ENCODE measurements at regions not wholly inside any gene's neighbourhood (a gene's known extent, or its start where the extent isn't known, plus 50 kb on each side); places are given as distances from the start of the nearest gene placed in this dataset.

GRCh38 chr17:27072885-27073284 lies 221.0 kb upstream of the WSB1 start:
- intact Hi-C loops (cut with micrococcal nuclease) = no loop called here
- Mint-ChIP-seq H3K27me3 (peaks cover 15% of the 10 kb centered on the region), H3K9me3 (no peaks in the 10 kb centered on the region), H3K4me3 (no peak overlapping the region), H3K27ac (no peak overlapping the region), H3K4me1 (no peaks in the 10 kb centered on the region), H3K36me3 (ENCODE audit: low read depth) (no peaks in the 10 kb centered on the region)
- ATAC-seq (ENCODE audit: low read depth) = no peak
- no peak for TF ChIP-seq CTCF (IDR thresholded peaks at IDR 0.05)
- DNase-seq = no peak
- ChIA-PET POLR2A (no interaction called here), CTCF (no interaction called here)

- Mint-ChIP-seq H3K4me3 (no peak overlapping the region), H3K27ac (no peak overlapping the region), H3K36me3 (ENCODE audit: low read depth) (no peaks in the 10 kb centered on the region), H3K27me3 (peaks cover 14% of the 10 kb centered on the region), H3K4me1 (no peaks in the 10 kb centered on the region), H3K9me3 (no peaks in the 10 kb centered on the region)
- DNase-seq (no peak), ATAC-seq (ENCODE audit: low read depth) (no peak)
- intact Hi-C loops (cut with micrococcal nuclease) = no loop called here
- ChIA-PET CTCF (no interaction called here), POLR2A (no interaction called here)
- no peak for TF ChIP-seq CTCF (IDR thresholded peaks at IDR 0.05)
Observed at GRCh38 chr17:27076814-27077213, 217.1 kb upstream of the WSB1 start.

GRCh38 chr17:27078296-27078695 lies 215.6 kb upstream of the WSB1 start:
- no peak for ATAC-seq (ENCODE audit: low read depth)
- Mint-ChIP-seq H3K9me3 (no peaks in the 10 kb centered on the region), H3K4me3 (no peak overlapping the region), H3K27ac (no peak overlapping the region), H3K27me3 (peaks cover 14% of the 10 kb centered on the region), H3K36me3 (ENCODE audit: low read depth) (no peaks in the 10 kb centered on the region), H3K4me1 (no peaks in the 10 kb centered on the region)
- POLR2A ChIA-PET = no interaction called here
- DNase-seq = no peak
- intact Hi-C loops (cut with micrococcal nuclease) = no loop called here
- TF ChIP-seq CTCF (IDR thresholded peaks at IDR 0.05) = no peak
- CTCF ChIA-PET = no interaction called here

- Mint-ChIP-seq H3K27me3 (peaks cover 14% of the 10 kb centered on the region), H3K4me3 (no peak overlapping the region), H3K27ac (no peak overlapping the region), H3K9me3 (no peaks in the 10 kb centered on the region), H3K4me1 (no peaks in the 10 kb centered on the region), H3K36me3 (ENCODE audit: low read depth) (no peaks in the 10 kb centered on the region)
- no peak for TF ChIP-seq CTCF (IDR thresholded peaks at IDR 0.05)
- ATAC-seq (ENCODE audit: low read depth) = no peak
- POLR2A ChIA-PET = no interaction called here
- CTCF ChIA-PET = no interaction called here
- no peak for DNase-seq
- intact Hi-C loops (cut with micrococcal nuclease) = no loop called here
Observed at GRCh38 chr17:27079660-27080059, 214.3 kb upstream of the WSB1 start.

- H3K4me3 Mint-ChIP-seq = no peak overlapping the region
- ChIA-PET POLR2A (no interaction called here), CTCF (no interaction called here)
- no peak overlapping the region for H3K27ac Mint-ChIP-seq
- ATAC-seq (ENCODE audit: low read depth) (no peak), DNase-seq (no peak)
- no peaks in the 10 kb centered on the region for H3K4me1 Mint-ChIP-seq
- H3K36me3 Mint-ChIP-seq (ENCODE audit: low read depth) = no peaks in the 10 kb centered on the region
- TF ChIP-seq CTCF (IDR thresholded peaks at IDR 0.05) = no peak
- peaks cover 9% of the 10 kb centered on the region for H3K27me3 Mint-ChIP-seq
- H3K9me3 Mint-ChIP-seq = no peaks in the 10 kb centered on the region
- intact Hi-C loops (cut with micrococcal nuclease) = no loop called here
Observed at GRCh38 chr17:27081002-27081638, 212.8 kb upstream of the WSB1 start.
